ENCODE measurements at regions not wholly inside any gene's neighbourhood (a gene's known extent, or its start where the extent isn't known, plus 50 kb on each side); places are given as distances from the start of the nearest gene placed in this dataset.

DNA sequence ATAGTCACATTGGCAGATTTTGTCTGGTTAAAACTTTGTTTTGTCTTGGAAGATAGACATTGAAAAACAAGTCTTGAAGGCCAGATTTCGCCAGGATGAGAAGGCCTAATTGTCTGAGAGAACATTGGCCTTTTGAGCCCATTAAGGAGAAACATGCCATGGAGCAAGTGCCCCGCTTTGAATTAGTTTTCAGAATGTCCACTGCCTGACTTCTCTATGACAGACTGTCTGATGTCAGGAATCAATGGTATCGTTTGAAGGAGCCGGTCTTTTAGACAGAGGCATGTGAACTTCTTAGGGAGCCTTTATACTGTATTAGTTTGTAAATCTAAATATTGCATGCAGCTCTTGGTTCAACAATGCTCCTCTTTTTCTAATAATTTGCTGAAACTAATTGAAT lies 155.9 kb downstream of the DLEU7 start:
- no peak for DNase-seq (ENCODE audit: low spot score in 2 of 2)
- intact Hi-C loops (cut with DNase I; ENCODE audit: low total_unique reads), result no loop called here
- H3K4me3 ChIP-seq (ENCODE audit: low read depth, poor library complexity, severe bottlenecking), result no peak overlapping the region
- 89 to 93% methylated on average over 4 of the region's 4 CpGs for WGBS, 2 donors
- TF ChIP-seq POLR2A (IDR thresholded peaks at IDR 0.05), result no peak
- TF ChIP-seq, protein P1, sequence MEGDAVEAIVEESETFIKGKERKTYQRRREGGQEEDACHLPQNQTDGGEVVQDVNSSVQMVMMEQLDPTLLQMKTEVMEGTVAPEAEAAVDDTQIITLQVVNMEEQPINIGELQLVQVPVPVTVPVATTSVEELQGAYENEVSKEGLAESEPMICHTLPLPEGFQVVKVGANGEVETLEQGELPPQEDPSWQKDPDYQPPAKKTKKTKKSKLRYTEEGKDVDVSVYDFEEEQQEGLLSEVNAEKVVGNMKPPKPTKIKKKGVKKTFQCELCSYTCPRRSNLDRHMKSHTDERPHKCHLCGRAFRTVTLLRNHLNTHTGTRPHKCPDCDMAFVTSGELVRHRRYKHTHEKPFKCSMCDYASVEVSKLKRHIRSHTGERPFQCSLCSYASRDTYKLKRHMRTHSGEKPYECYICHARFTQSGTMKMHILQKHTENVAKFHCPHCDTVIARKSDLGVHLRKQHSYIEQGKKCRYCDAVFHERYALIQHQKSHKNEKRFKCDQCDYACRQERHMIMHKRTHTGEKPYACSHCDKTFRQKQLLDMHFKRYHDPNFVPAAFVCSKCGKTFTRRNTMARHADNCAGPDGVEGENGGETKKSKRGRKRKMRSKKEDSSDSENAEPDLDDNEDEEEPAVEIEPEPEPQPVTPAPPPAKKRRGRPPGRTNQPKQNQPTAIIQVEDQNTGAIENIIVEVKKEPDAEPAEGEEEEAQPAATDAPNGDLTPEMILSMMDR (IDR thresholded peaks at IDR 0.05), result no peak

DNA sequence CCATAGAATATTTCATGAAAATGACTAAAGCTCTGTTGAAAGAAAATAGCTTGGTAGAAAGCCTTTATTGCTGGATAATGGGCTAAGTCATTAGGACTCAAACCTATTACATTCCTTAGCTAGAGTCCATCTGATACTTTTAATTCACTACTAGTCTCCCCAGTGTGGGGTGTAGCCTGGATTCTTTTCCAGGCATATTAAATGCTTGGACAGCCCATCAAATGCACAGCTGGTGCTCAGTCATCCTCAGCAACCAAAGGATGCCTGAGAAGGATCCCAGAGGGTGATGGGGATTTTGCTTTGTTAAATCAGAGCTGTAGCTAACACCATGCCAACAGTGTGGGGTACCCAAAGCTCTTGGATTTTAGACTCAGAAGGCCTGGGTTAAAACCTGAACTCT lies 153.5 kb downstream of the DLEU7 start:
- H3K4me3 ChIP-seq (ENCODE audit: low read depth, poor library complexity, severe bottlenecking), result no peak overlapping the region
- TF ChIP-seq POLR2A (IDR thresholded peaks at IDR 0.05), result no peak
- intact Hi-C loops (cut with DNase I; ENCODE audit: low total_unique reads), result no loop called here
- no peak for DNase-seq (ENCODE audit: low spot score in 2 of 2)

DNA sequence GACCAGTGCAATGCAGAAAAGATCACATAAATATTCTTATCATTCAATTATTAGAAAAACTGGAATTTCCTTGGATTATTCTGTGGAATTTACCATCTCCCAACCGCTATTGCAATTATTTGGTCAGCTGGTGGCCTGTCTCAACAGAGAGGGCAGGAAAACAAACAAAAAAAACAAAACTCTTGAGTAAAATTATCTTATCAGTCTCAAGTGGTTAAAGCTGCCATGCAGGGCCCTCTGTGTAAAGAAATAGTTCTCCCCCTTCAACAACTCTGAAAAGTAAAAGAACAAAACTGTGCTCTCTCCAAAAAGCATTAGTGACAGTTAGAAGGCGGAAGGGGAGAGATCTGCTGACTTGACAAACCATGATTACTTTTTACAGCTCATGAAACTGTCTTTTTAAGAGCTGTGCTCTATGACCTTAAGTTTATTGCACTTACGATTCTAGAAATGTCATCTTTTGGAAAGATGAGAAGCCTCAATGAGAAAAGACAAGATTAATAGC lies 152.3 kb downstream of the DLEU7 start:
- no peak for TF ChIP-seq POLR2A (IDR thresholded peaks at IDR 0.05)
- TF ChIP-seq, protein P1 (IDR thresholded peaks at IDR 0.05), result no peak
- 70 to 73% methylated on average over 3 of the region's 3 CpGs for WGBS, 2 donors
- DNase-seq (ENCODE audit: low spot score in 2 of 2), result no peak
- H3K4me3 ChIP-seq (ENCODE audit: low read depth, poor library complexity, severe bottlenecking), result no peak overlapping the region
- intact Hi-C loops (cut with DNase I; ENCODE audit: low total_unique reads), result no loop called here

DNA sequence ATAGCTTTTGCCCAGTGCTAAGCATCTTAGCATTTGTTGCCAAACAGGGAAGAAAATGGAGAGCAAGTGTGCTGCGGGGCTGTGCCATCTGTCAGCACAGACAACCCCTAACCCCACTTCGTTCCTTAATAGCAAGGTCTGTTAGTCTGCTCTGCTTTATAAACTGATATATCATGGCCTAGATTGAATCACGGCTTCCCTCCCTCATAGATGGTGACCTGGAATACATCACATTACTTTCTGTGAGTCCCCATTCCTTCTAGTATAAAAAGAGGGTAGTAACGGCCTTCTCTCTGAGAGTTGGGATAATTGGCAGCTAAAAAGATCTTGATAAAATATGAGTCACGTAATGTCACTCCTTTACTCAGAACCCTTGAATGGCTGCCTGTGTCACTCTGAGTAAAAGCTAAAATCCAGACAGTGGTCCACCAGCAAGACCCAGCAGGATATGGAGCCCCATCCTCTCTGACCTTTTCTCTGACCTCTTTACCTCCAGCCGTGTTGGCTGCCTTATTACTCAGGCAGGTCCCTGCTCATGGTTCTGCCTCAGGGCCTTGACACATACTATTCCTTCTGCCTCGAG lies 151.7 kb downstream of the DLEU7 start:
- intact Hi-C loops (cut with DNase I; ENCODE audit: low total_unique reads), result no loop called here
- no peak overlapping the region for H3K4me3 ChIP-seq (ENCODE audit: low read depth, poor library complexity, severe bottlenecking)
- DNase-seq (ENCODE audit: low spot score in 2 of 2), result no peak
- TF ChIP-seq, protein P1 (IDR thresholded peaks at IDR 0.05), result no peak
- no peak for TF ChIP-seq POLR2A (IDR thresholded peaks at IDR 0.05)
- WGBS, 2 donors, result 68 to 69% methylated on average over 7 of the region's 7 CpGs

DNA sequence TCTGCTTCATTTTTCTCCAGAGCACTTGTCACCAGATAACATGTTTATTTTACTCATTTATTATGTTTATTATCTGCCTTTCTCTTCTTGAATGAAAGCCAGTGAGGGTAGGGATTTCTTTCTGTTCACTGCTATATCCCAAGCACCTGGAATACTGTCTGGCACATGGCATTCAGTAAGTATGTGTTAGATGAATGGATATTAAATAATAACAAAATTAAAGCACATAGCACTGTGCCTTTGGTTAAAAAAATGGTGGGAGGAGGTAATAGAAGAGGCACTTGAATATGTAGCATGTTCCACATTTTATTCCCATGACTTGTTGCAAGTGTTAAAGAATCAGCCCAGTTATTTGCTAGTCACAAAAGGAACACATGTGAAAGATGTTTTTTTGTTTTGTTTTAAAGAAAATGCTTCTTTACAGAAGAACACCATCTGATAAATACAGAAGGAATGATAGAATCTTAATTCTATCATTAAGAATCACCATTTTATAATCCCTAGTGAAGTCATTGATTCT lies 151.0 kb downstream of the DLEU7 start:
- TF ChIP-seq, protein P1 (IDR thresholded peaks at IDR 0.05), result no peak
- no peak for TF ChIP-seq POLR2A (IDR thresholded peaks at IDR 0.05)
- no peak overlapping the region for H3K4me3 ChIP-seq (ENCODE audit: low read depth, poor library complexity, severe bottlenecking)
- no peak for DNase-seq (ENCODE audit: low spot score in 2 of 2)
- intact Hi-C loops (cut with DNase I; ENCODE audit: low total_unique reads), result no loop called here

DNA sequence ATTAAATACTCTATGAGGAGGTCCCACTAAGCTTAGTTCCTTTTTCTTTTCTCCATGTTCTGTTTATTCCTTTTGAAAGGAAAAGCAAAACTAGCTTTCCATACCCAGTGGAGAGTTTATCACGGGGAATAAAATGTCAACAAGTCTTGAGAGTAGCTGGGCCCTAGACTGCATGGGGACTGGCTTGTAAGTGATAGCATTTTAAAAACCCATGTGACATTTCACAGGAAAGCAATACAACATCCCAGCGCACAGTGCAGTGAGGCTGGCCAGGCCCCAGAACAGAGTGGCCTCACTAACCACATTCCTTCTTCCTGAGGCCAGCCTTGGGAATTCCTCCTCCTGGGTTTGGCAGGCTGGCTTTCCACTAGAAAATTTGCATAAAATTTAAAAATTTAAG lies 149.8 kb downstream of the DLEU7 start:
- H3K4me3 ChIP-seq (ENCODE audit: low read depth, poor library complexity, severe bottlenecking), result no peak overlapping the region
- intact Hi-C loops (cut with DNase I; ENCODE audit: low total_unique reads), result no loop called here
- 27 to 61% methylated on average over 2 of the region's 2 CpGs for WGBS, 2 donors
- no peak for DNase-seq (ENCODE audit: low spot score in 2 of 2)
- TF ChIP-seq, protein P1 (IDR thresholded peaks at IDR 0.05), result no peak
- TF ChIP-seq POLR2A (IDR thresholded peaks at IDR 0.05), result no peak

Measured in lower leg skin (tissue), 4 donors.